Esophagus (tissue), 2 donors: ENCODE measurements at regions not wholly inside any gene's neighbourhood (a gene's known extent, or its start where the extent isn't known, plus 50 kb on each side); places are given as distances from the start of the nearest gene placed in this dataset.

Experiments
- H3K27ac ChIP-seq, 2 donors: one replicate each; pipeline ENCODE4 v1.5.1; 2013; ENCODE audit warnings: low read depth in 2 of 2, mild to moderate bottlenecking in 2 of 2, inconsistent platforms in 1 of 2, low read length in 1 of 2, moderate library complexity in 1 of 2
- H3K27me3 ChIP-seq, 2 donors: one replicate each; pipeline ENCODE4 v1.6.1; 2013; ENCODE audit warnings: low read length in 2 of 2, control low read depth in 1 of 2, mild to moderate bottlenecking in 1 of 2; ENCODE audit not compliant: insufficient read depth in 2 of 2, control insufficient read depth in 1 of 2
- H3K36me3 ChIP-seq, 2 donors: one replicate each; pipeline ENCODE4 v1.6.1; 2013; ENCODE audit warnings: low read length in 1 of 2; ENCODE audit not compliant: control insufficient read depth in 2 of 2, insufficient read depth in 2 of 2
- H3K4me1 ChIP-seq, 2 donors: one replicate each; pipeline ENCODE4 v1.6.1; 2013; ENCODE audit warnings: low read length in 1 of 2; ENCODE audit not compliant: control insufficient read depth in 2 of 2, insufficient read depth in 2 of 2
- H3K4me3 ChIP-seq, 2 donors: one replicate each; pipeline ENCODE4 v1.5.1; 2013; ENCODE audit warnings: low read length in 2 of 2, mild to moderate bottlenecking in 2 of 2, low read depth in 1 of 2, moderate library complexity in 1 of 2
- H3K9me3 ChIP-seq, 2 donors: one replicate each; pipeline ENCODE4 v1.6.1; 2013; ENCODE audit warnings: mild to moderate bottlenecking in 2 of 2, low read depth in 1 of 2, low read length in 1 of 2, moderate library complexity in 1 of 2; ENCODE audit not compliant: control insufficient read depth in 2 of 2, insufficient read depth in 1 of 2
- WGBS, 2 donors: extraction: QIAGEN DNeasy Blood & Tissue Kit; methylation state at CpG; one replicate each; pipeline ENCODE4 v1.1.7; 2013; 5-methylcytosine and 5-hydroxymethylcytosine counted together
- donor health status: healthy with polysubstance abuse.
- donor health status: Bipolar disorder and iron deficiency.

- Histone ChIP-seq H3K36me3 (no peaks in the 10 kb centered on the region), H3K4me1 (peaks cover 7 to 21% of the 10 kb centered on the region in 2 donors), H3K27me3 (no peaks in the 10 kb centered on the region), H3K27ac (peak overlapping the region; percentile 91 to 98), H3K4me3 (no peak overlapping the region), H3K9me3 (no peaks in the 10 kb centered on the region)
- 44 to 48% methylated on average over 12 of the region's 12 CpGs for WGBS, 2 donors
Measured at GRCh38 chr11:129315781-129316579, 59.7 kb upstream of the BARX2 start.

- no peaks in the 10 kb centered on the region for H3K9me3 ChIP-seq
- 81 to 85% methylated on average over 3 of the region's 3 CpGs for WGBS, 2 donors
- H3K27me3 ChIP-seq, result no peaks in the 10 kb centered on the region
- no peak overlapping the region for H3K4me3 ChIP-seq
- H3K4me1 ChIP-seq, result peaks cover 7 to 18% of the 10 kb centered on the region in 2 donors
- H3K36me3 ChIP-seq, result no peaks in the 10 kb centered on the region
- no peak overlapping the region for H3K27ac ChIP-seq
Measured at GRCh38 chr11:129314371-129314770, 61.3 kb upstream of the BARX2 start.

DNA sequence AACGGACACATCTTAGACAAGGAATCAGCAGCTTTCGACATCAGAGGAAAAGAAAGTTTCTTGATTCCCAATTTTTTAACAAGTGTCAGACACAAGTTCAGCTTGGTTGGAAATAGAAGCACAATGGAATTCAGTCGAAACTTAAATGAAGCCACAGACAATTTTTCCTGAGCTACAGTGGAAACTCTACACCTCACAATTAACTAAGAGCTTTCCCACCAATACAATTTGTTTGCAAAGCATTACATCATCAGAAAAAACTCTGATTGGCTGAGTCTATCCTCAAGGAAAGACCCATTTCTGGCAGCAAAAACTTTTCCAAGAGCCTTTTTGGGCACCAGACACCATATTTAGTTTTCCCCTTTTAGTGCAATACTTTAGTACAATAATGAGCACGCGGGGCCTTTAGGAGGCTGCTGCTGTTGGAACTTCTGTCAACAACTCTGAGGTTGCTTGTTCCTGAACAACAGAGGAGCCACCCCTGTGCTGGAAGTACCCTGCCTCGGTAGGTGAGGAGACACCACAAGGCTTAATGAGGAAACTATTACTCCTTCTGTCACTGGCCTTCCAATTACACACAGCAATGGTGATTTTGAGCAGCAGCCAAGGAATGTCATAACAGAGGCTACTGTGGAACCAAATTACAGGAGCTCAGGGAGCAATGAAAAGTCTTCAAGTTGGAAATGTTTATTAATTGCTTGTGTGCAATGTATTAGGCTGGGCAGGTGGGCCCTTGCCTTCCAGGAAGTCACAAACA, 61.9 kb upstream of the BARX2 start:
- Histone ChIP-seq H3K36me3 (no peaks in the 10 kb centered on the region), H3K27me3 (no peaks in the 10 kb centered on the region), H3K27ac (peak overlapping the region; percentile 33 to 37), H3K4me3 (no peak overlapping the region), H3K4me1 (peaks cover 5 to 17% of the 10 kb centered on the region in 2 donors), H3K9me3 (no peaks in the 10 kb centered on the region)
- WGBS, 2 donors, result 67 to 77% methylated on average over 6 of the region's 6 CpGs

- no peak overlapping the region for H3K4me3 ChIP-seq
- no peak overlapping the region for H3K27ac ChIP-seq
- no peaks in the 10 kb centered on the region for H3K9me3 ChIP-seq
- H3K27me3 ChIP-seq, result no peaks in the 10 kb centered on the region
- 80 to 87% methylated on average over 25 of the region's 25 CpGs for WGBS, 2 donors
- H3K36me3 ChIP-seq, result no peaks in the 10 kb centered on the region
- H3K4me1 ChIP-seq, result peaks cover 5 to 14% of the 10 kb centered on the region in 2 donors
Measured at GRCh38 chr11:129312730-129313503, 62.7 kb upstream of the BARX2 start.

- Histone ChIP-seq H3K9me3 (no peaks in the 10 kb centered on the region), H3K4me3 (no peak overlapping the region), H3K27ac (no peak overlapping the region), H3K36me3 (no peaks in the 10 kb centered on the region), H3K4me1 (no peaks in the 10 kb centered on the region), H3K27me3 (no peaks in the 10 kb centered on the region)
- WGBS, 2 donors, result 58 to 69% methylated on average over 8 of the region's 8 CpGs
Measured at GRCh38 chr11:129308241-129308865, 67.3 kb upstream of the BARX2 start.

GRCh38 chr11:129307162-129307561, 68.5 kb upstream of the BARX2 start:
- no peaks in the 10 kb centered on the region for H3K36me3 ChIP-seq
- no peaks in the 10 kb centered on the region for H3K27me3 ChIP-seq
- 85% methylated on average over 3 of the region's 3 CpGs for WGBS, 2 donors
- no peak overlapping the region for H3K27ac ChIP-seq
- no peak overlapping the region for H3K4me3 ChIP-seq
- H3K4me1 ChIP-seq, result no peaks in the 10 kb centered on the region
- H3K9me3 ChIP-seq, result no peaks in the 10 kb centered on the region

DNA sequence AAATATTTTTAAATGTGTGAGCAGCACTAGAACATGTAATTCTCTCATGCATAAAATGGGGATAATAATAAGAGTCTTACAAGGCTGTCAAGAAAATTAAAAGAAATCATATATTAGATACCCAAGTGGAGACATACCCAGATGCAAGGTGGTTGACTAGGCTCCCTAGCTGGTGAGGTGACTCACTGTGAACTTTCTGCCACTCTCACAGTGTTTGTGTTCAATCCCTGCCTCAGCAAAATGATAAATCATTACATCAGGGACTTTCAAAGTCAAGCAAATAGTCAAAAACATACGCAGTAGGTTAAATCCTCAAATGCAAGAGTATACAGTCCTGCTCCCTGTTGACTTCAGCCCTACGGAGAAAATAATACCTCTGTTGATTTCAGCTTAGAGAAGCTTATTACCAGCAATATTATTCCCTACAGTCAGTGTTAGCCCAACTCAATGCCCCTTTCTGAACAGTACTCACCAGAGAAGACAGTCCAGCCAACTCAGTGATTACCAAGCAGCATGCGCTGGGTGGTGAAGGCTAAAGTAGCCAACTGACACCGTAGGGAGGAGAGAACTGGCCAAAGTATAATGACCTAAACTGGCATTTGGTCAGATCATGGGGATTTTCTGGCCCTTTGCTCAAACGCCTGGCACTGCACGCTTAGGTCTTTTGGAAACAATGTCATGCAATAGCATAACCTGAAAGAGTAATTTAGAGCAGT, 73.1 kb upstream of the BARX2 start:
- 81 to 82% methylated on average over 6 of the region's 6 CpGs for WGBS, 2 donors
- Histone ChIP-seq H3K9me3 (no peaks in the 10 kb centered on the region), H3K36me3 (no peaks in the 10 kb centered on the region), H3K4me3 (no peak overlapping the region), H3K27me3 (no peaks in the 10 kb centered on the region), H3K4me1 (no peaks in the 10 kb centered on the region), H3K27ac (no peak overlapping the region)

- no peak overlapping the region for H3K27ac ChIP-seq
- 80 to 82% methylated on average over 3 of the region's 3 CpGs for WGBS, 2 donors
- no peak overlapping the region for H3K4me3 ChIP-seq
- no peaks in the 10 kb centered on the region for H3K36me3 ChIP-seq
- H3K4me1 ChIP-seq, result no peaks in the 10 kb centered on the region
- H3K9me3 ChIP-seq, result no peaks in the 10 kb centered on the region
- no peaks in the 10 kb centered on the region for H3K27me3 ChIP-seq
Measured at GRCh38 chr11:129300099-129300498, 75.5 kb upstream of the BARX2 start.

DNA sequence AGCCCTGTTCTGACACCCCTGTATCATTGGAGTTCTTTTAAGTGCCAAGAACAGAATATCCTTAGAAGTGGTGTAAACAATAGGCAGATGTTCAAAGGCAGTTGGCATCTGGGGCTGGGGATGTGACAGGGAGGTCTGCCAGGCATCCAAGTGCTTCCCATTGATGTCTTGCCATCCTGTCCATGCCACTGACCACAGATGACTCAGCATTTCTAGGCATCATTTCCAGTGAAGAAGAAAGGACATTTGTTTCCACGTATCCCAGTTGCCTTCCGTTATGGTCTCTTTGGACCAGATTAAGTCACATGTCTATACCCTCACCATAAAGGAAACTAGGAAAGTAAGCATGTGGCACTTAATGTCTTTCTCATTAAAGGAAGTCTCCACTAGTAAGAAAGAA, 76.7 kb upstream of the BARX2 start:
- no peaks in the 10 kb centered on the region for H3K27me3 ChIP-seq
- no peak overlapping the region for H3K27ac ChIP-seq
- H3K4me3 ChIP-seq, result no peak overlapping the region
- WGBS, 2 donors, result 66 to 79% methylated on average over 2 of the region's 2 CpGs
- no peaks in the 10 kb centered on the region for H3K36me3 ChIP-seq
- no peaks in the 10 kb centered on the region for H3K4me1 ChIP-seq
- no peaks in the 10 kb centered on the region for H3K9me3 ChIP-seq
